ENCODE measurements at regions not wholly inside any gene's neighbourhood (a gene's known extent, or its start where the extent isn't known, plus 50 kb on each side); places are given as distances from the start of the nearest gene placed in this dataset.

- TF ChIP-seq ELF4 (IDR thresholded peaks at IDR 0.05): no peak
- TF ChIP-seq ARNT (IDR thresholded peaks at IDR 0.05): no peak
- ChIA-PET CTCF (no interaction called here), POLR2A (no interaction called here)
- DNase-seq (ENCODE audit: extremely low spot score): no peak
These were observed 287.6 kb downstream of the CYRIA start for GRCh38 chr2:16378031-16378430.

GRCh38 chr2:16375981-16376380, 289.7 kb downstream of the CYRIA start:
- POLR2A ChIA-PET: no interaction called here
- no peak for DNase-seq (ENCODE audit: extremely low spot score)
- TF ChIP-seq L3MBTL2 (conservative IDR thresholded peaks at IDR 0.05) (no peak), ZNF384 (IDR thresholded peaks at IDR 0.05) (no peak), NFRKB (IDR thresholded peaks at IDR 0.05) (no peak), TARDBP (IDR thresholded peaks at IDR 0.05) (no peak)
- TF ChIP-seq, protein P1, sequence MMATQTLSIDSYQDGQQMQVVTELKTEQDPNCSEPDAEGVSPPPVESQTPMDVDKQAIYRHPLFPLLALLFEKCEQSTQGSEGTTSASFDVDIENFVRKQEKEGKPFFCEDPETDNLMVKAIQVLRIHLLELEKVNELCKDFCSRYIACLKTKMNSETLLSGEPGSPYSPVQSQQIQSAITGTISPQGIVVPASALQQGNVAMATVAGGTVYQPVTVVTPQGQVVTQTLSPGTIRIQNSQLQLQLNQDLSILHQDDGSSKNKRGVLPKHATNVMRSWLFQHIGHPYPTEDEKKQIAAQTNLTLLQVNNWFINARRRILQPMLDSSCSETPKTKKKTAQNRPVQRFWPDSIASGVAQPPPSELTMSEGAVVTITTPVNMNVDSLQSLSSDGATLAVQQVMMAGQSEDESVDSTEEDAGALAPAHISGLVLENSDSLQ (IDR thresholded peaks at IDR 0.05): no peak
- CTCF ChIA-PET: no interaction called here

GRCh38 chr2:16375351-16375750, 290.3 kb downstream of the CYRIA start:
- no peak for DNase-seq (ENCODE audit: extremely low spot score)
- TF ChIP-seq ZNF384 (IDR thresholded peaks at IDR 0.05) (no peak), TARDBP (IDR thresholded peaks at IDR 0.05) (no peak), ELF4 (IDR thresholded peaks at IDR 0.05) (no peak), FOXK2 (IDR thresholded peaks at IDR 0.05) (no peak), CTBP1 (IDR thresholded peaks at IDR 0.05; ENCODE audit: borderline replicate concordance) (no peak), L3MBTL2 (conservative IDR thresholded peaks at IDR 0.05) (no peak), BHLHE40 (IDR thresholded peaks at IDR 0.05; ENCODE audit: borderline replicate concordance) (no peak), ARNT (IDR thresholded peaks at IDR 0.05) (no peak), FOXM1 (IDR thresholded peaks at IDR 0.05; ENCODE audit: borderline replicate concordance) (no peak), HDGF (IDR thresholded peaks at IDR 0.05; ENCODE audit: borderline replicate concordance) (no peak), LEF1 (IDR thresholded peaks at IDR 0.05; ENCODE audit: borderline replicate concordance) (no peak), NFRKB (IDR thresholded peaks at IDR 0.05) (no peak)
- TF ChIP-seq, protein P1 (IDR thresholded peaks at IDR 0.05): no peak
- CTCF ChIA-PET: no interaction called here
- POLR2A ChIA-PET: no interaction called here

- TF ChIP-seq FOXK2 (IDR thresholded peaks at IDR 0.05) (no peak), BHLHE40 (IDR thresholded peaks at IDR 0.05; ENCODE audit: borderline replicate concordance) (no peak), ARNT (IDR thresholded peaks at IDR 0.05) (no peak), FOXM1 (IDR thresholded peaks at IDR 0.05; ENCODE audit: borderline replicate concordance) (no peak), SP1 (IDR thresholded peaks at IDR 0.05) (no peak), LEF1 (IDR thresholded peaks at IDR 0.05; ENCODE audit: borderline replicate concordance) (no peak), SUZ12 (IDR thresholded peaks at IDR 0.05) (no peak), CTBP1 (IDR thresholded peaks at IDR 0.05; ENCODE audit: borderline replicate concordance) (no peak), ELF4 (IDR thresholded peaks at IDR 0.05) (no peak), L3MBTL2 (conservative IDR thresholded peaks at IDR 0.05) (no peak), TARDBP (IDR thresholded peaks at IDR 0.05) (no peak), ZNF384 (IDR thresholded peaks at IDR 0.05) (no peak), NFRKB (IDR thresholded peaks at IDR 0.05) (no peak), FOXA1 (IDR thresholded peaks at IDR 0.05) (no peak), HDGF (IDR thresholded peaks at IDR 0.05; ENCODE audit: borderline replicate concordance) (no peak)
- TF ChIP-seq, protein P1 (IDR thresholded peaks at IDR 0.05): no peak
- ChIA-PET POLR2A (no interaction called here), CTCF (no interaction called here)
- no peak for DNase-seq (ENCODE audit: extremely low spot score)
These were observed 291.0 kb downstream of the CYRIA start for GRCh38 chr2:16374671-16375070.

DNA sequence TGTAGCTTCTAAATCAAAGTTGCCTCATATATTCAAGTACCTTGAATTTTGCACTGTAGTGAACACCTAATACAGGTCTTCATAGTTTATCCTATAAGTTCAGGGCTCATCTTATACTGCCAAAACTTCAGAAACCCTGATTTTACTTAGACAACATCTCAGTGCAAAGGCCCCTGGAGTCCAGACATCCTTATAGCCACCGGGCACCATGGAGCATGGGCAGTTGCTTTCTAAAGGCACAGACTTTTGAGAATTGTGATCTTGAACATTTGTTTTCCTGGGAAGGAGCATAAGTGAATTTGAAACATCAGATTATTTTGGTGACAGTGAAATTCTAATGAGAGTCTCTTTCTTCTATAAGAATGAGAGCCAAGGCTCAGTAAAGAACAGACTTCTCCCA, 292.3 kb downstream of the CYRIA start:
- TF ChIP-seq, protein P1 (IDR thresholded peaks at IDR 0.05): no peak
- TF ChIP-seq NFRKB (IDR thresholded peaks at IDR 0.05): no peak
- no peak for TF ChIP-seq SP1 (IDR thresholded peaks at IDR 0.05)
- TF ChIP-seq FOXK2 (IDR thresholded peaks at IDR 0.05): no peak
- TF ChIP-seq L3MBTL2 (conservative IDR thresholded peaks at IDR 0.05): no peak
- no peak for TF ChIP-seq ARNT (IDR thresholded peaks at IDR 0.05)
- TF ChIP-seq ZNF384 (IDR thresholded peaks at IDR 0.05): no peak
- no peak for TF ChIP-seq LEF1 (IDR thresholded peaks at IDR 0.05; ENCODE audit: borderline replicate concordance)
- no peak for TF ChIP-seq CTBP1 (IDR thresholded peaks at IDR 0.05; ENCODE audit: borderline replicate concordance)
- no peak for TF ChIP-seq FOXM1 (IDR thresholded peaks at IDR 0.05; ENCODE audit: borderline replicate concordance)
- TF ChIP-seq HDGF (IDR thresholded peaks at IDR 0.05; ENCODE audit: borderline replicate concordance): no peak
- POLR2A ChIA-PET: no interaction called here
- CTCF ChIA-PET: no interaction called here
- no peak for DNase-seq (ENCODE audit: extremely low spot score)

DNA sequence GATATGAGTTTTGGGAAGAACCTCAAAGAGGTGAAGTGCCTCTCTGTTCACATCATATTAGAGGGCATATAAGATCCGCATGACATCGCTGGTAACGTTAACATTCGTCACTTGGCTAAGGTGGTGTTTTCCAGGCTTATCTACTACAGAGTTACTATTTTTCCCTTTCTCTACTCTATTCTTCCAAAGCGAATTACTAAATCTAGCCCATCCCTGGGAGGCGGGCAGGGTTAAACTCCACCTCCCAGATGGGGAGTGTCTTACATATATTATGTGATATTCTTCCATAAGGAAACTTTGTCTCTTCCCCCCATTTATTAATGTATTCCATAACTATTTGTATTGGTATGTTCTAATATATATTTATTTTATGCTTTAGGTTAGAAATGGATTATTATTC, 293.9 kb downstream of the CYRIA start:
- TF ChIP-seq, protein P1 (IDR thresholded peaks at IDR 0.05): no peak
- TF ChIP-seq L3MBTL2 (conservative IDR thresholded peaks at IDR 0.05) (no peak), FOXK2 (IDR thresholded peaks at IDR 0.05) (no peak), FOXA1 (IDR thresholded peaks at IDR 0.05) (no peak), SUZ12 (IDR thresholded peaks at IDR 0.05) (no peak), BHLHE40 (IDR thresholded peaks at IDR 0.05; ENCODE audit: borderline replicate concordance) (no peak), FOXM1 (IDR thresholded peaks at IDR 0.05; ENCODE audit: borderline replicate concordance) (no peak), CTBP1 (IDR thresholded peaks at IDR 0.05; ENCODE audit: borderline replicate concordance) (no peak), ELF4 (IDR thresholded peaks at IDR 0.05) (no peak), LEF1 (IDR thresholded peaks at IDR 0.05; ENCODE audit: borderline replicate concordance) (no peak), NFRKB (IDR thresholded peaks at IDR 0.05) (no peak), ZNF384 (IDR thresholded peaks at IDR 0.05) (no peak)
- DNase-seq (ENCODE audit: extremely low spot score): no peak
- CTCF ChIA-PET: no interaction called here
- POLR2A ChIA-PET: no interaction called here
